Spleen (tissue), 11 donors: ENCODE measurements at regions not wholly inside any gene's neighbourhood (a gene's known extent, or its start where the extent isn't known, plus 50 kb on each side); places are given as distances from the start of the nearest gene placed in this dataset.

ENCODE experiments used
- DNase-seq: peaks from one replicate; pipeline ENCODE4 v3.0.0-alpha.2; 2020
- H3K27ac ChIP-seq, 8 donors: fragments of 200-600 bp; sonication (generic) in 7 of 8; 1 replicate in 4 of 8; 2 replicates in 4 of 8; pipeline versions ENCODE4 v1.5.0 to v1.8.0; 2016 to 2021; ENCODE audit warnings: inconsistent platforms in 4 of 8, mild to moderate bottlenecking in 4 of 8, moderate library complexity in 1 of 8
- H3K27me3 ChIP-seq, 7 donors: fragments of 200-600 bp; sonication (generic) in 6 of 7; replicated peaks in 1 of 7; 1 replicate in 4 of 7; 2 replicates in 3 of 7; pipeline versions ENCODE4 v1.5.0 to v1.8.0; 2016 to 2021; ENCODE audit warnings: inconsistent platforms in 3 of 7, mild to moderate bottlenecking in 1 of 7
- H3K36me3 ChIP-seq, 6 donors: fragments of 200-600 bp; sonication (generic) in 5 of 6; 1 replicate in 4 of 6; 2 replicates in 2 of 6; pipeline versions ENCODE4 v1.5.0 to v1.8.0; 2016 to 2021; ENCODE audit warnings: inconsistent platforms in 2 of 6
- H3K4me1 ChIP-seq, 6 donors: fragments of 200-600 bp; sonication (generic) in 5 of 6; 1 replicate in 3 of 6; 2 replicates in 3 of 6; pipeline versions ENCODE4 v1.5.0 to v1.8.0; 2016 to 2021; ENCODE audit warnings: inconsistent platforms in 3 of 6
- H3K4me3 ChIP-seq, 8 donors: fragments of 200-600 bp; sonication (generic) in 7 of 8; 1 replicate in 4 of 8; 2 replicates in 4 of 8; pipeline versions ENCODE4 v1.5.0 to v1.8.0; 2016 to 2021; ENCODE audit warnings: inconsistent platforms in 4 of 8, mild to moderate bottlenecking in 4 of 8, moderate library complexity in 2 of 8
- H3K9me3 ChIP-seq, 8 donors: fragments of 200-600 bp; sonication (generic) in 7 of 8; 1 replicate in 4 of 8; 2 replicates in 4 of 8; pipeline versions ENCODE4 v1.5.0 to v1.8.0; 2016 to 2021; ENCODE audit warnings: inconsistent platforms in 4 of 8
- POLR2A ChIP-seq, 3 donors: fragments of 450-650 bp; IDR thresholded peaks; one replicate each; pipeline ENCODE4 v1.5.1; 2017; ENCODE audit warnings: antibody characterized with exemption in 3 of 3, mild to moderate bottlenecking in 1 of 3
- POLR2AphosphoS5 ChIP-seq, 3 donors: sonication (generic); formaldehyde crosslinking; IDR thresholded peaks; one replicate each; pipeline ENCODE4 v1.5.1; 2017; ENCODE audit warnings: antibody characterized with exemption in 3 of 3
- WGBS, 5 donors: extraction: QIAGEN DNeasy Blood & Tissue Kit in 3 of 5; methylation state at CpG; one replicate each; pipeline versions ENCODE4 v1.1.5 to v1.1.7; 2013 to 2018; 5-methylcytosine and 5-hydroxymethylcytosine counted together
- intact Hi-C: fragments of 100-400 bp; cut with DNase I; formaldehyde crosslinking; loops from one replicate; pipeline ENCODE4 v1.15.0; 2023; ENCODE audit warnings: low total_unique reads
- TF ChIP-seq, protein P1 (sequence below), 11 experiments: fragments of 200-600 bp in 7 of 11; fragments of 450-650 bp in 4 of 11; sonication (generic) in 4 of 11; IDR thresholded peaks in 8 of 11; conservative IDR thresholded peaks in 3 of 11; 1 replicate in 7 of 11; 2 replicates in 4 of 11; pipeline versions ENCODE4 v1.4.0 to v1.8.0; 2016 to 2021; ENCODE audit warnings: antibody characterized with exemption in 11 of 11, inconsistent platforms in 4 of 11, mild to moderate bottlenecking in 1 of 11
- donor health status: healthy with polysubstance abuse.
- donor health status: DM: no; HTN: no; CAD: no; lungs with moderate emphysema.
- donor health status: DM: no; HTN: no; CAD: no.
- donor health status: Bipolar disorder and iron deficiency.
- donor health status: healthy.
- donor health status: DM: no; HTN: no; CAD: no.
- donor health status: DM: yes; HTN: yes; CAD: no.

DNA sequence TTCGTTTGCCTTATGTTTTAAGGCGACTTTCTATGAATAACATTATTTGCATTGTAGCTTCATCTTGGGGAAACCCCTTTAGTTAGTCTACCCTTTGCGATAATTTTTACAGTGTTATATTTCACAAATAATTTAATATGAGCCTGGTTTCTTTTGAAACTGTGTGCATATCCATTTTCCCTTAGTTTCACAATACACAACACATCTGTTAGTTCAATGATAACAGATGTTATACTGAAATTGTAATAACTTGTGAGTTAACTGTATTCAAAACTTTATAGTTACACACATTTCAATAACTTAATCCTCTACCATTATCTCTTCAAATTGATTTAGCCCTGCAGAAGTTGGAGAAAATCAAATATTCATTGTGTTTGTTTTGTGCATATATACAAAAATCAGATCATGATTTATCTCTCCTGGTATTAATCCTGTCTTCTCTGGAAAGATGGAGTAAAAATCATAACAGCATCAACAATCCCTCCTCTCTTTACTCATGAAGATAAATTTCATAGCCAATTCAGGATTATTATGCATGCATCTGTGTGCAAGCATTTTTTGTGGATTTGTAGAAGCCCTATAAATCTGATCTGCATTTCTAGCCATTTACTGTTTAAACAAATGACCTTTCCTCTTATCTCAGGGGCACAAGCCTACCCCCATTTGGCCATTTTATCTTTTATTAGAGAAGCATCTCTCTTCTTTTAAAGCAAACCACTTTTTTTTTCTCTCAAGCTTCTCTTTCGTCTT lies 304.0 kb downstream of the VPS13C start:
- intact Hi-C loops: no loop called here

DNA sequence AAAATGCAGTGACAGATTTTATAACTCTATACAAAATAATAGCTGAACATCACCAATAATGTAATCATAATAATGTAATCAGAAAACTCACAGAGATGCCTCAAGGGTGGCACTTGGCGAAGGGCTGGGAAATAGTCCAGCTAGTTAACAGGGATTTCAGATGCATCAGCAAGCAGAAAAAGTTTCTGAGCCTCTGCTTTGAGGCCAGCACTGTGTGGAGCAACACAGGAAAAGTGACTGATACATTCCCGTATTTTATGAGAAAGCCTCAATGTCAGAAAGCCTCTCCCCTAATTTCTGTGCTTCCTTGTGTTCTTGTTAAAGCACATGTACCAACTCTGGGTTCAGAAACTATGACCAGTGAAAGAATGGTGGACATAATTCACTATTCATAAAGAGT lies 304.8 kb downstream of the VPS13C start:
- Histone ChIP-seq H3K27me3 (peaks cover 0 to 5% (median 0%) of the 10 kb centered on the region in 7 donors), H3K36me3 (no peaks in the 10 kb centered on the region), H3K4me3 (no peak overlapping the region), H3K4me1 (no peaks in the 10 kb centered on the region), H3K9me3 (no peaks in the 10 kb centered on the region), H3K27ac (no peak overlapping the region)
- intact Hi-C loops: no loop called here
- 68 to 82% (median 72%) methylated on average over 2 of the region's 2 CpGs for WGBS, 5 donors
- TF ChIP-seq POLR2A (IDR thresholded peaks at IDR 0.05): no peak
- TF ChIP-seq POLR2AphosphoS5 (IDR thresholded peaks at IDR 0.05): no peak
- TF ChIP-seq, protein P1, sequence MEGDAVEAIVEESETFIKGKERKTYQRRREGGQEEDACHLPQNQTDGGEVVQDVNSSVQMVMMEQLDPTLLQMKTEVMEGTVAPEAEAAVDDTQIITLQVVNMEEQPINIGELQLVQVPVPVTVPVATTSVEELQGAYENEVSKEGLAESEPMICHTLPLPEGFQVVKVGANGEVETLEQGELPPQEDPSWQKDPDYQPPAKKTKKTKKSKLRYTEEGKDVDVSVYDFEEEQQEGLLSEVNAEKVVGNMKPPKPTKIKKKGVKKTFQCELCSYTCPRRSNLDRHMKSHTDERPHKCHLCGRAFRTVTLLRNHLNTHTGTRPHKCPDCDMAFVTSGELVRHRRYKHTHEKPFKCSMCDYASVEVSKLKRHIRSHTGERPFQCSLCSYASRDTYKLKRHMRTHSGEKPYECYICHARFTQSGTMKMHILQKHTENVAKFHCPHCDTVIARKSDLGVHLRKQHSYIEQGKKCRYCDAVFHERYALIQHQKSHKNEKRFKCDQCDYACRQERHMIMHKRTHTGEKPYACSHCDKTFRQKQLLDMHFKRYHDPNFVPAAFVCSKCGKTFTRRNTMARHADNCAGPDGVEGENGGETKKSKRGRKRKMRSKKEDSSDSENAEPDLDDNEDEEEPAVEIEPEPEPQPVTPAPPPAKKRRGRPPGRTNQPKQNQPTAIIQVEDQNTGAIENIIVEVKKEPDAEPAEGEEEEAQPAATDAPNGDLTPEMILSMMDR (IDR thresholded peaks at IDR 0.05 in 8 of 11, conservative IDR thresholded peaks at IDR 0.05 in 3 of 11): no peak
- no peak for DNase-seq

More for the DNA sequence above, 304.0 kb downstream of the VPS13C start:
- no peak for DNase-seq
- no peak overlapping the region for H3K27ac ChIP-seq
- 80 to 93% (median 88%) methylated on average over 4 of the region's 4 CpGs for WGBS, 5 donors
- H3K9me3 ChIP-seq: no peaks in the 10 kb centered on the region
- H3K4me3 ChIP-seq: no peak overlapping the region
- TF ChIP-seq, protein P1 (IDR thresholded peaks at IDR 0.05 in 8 of 11, conservative IDR thresholded peaks at IDR 0.05 in 3 of 11): no peak
- TF ChIP-seq POLR2A (IDR thresholded peaks at IDR 0.05) (no peak), POLR2AphosphoS5 (IDR thresholded peaks at IDR 0.05) (no peak)
- H3K36me3 ChIP-seq: no peaks in the 10 kb centered on the region
- H3K27me3 ChIP-seq: peaks cover 0 to 5% (median 0%) of the 10 kb centered on the region in 7 donors
- H3K4me1 ChIP-seq: no peaks in the 10 kb centered on the region

DNA sequence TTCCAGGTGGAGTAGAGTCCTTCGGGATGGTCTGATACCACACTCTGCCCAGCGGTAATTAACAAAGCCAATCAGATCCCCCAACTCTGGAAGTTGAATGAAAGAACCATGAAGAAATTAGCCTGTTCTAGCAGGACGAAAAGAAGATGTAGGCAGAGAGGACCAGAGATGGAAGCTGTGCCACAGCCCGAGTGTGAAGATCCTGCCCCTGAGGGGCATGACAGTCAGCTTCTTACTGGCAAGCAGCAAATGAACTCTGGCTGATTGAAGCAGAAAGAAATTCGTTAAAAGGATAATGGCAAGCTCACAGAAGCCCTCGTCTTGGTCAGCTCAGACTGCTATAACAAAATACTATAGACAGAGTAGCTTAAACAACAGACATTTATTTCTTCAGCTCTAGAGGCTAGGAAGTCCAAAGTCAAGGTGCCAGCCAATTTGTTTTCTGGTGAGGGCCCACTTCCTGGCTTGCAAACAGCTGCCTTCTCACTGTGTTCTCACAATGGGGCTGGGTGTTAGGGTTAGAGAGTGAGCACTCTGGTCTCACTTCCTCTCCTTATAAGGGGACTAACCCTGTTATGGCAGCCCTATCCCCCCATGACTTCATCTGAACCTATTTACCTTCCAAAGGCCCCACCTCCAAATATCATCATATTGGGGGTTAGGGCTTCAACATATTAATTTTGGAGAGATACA lies 307.1 kb downstream of the VPS13C start:
- no peak overlapping the region for H3K4me3 ChIP-seq
- no peak overlapping the region for H3K27ac ChIP-seq
- H3K27me3 ChIP-seq: no peaks in the 10 kb centered on the region
- no peak for TF ChIP-seq POLR2AphosphoS5 (IDR thresholded peaks at IDR 0.05)
- TF ChIP-seq, protein P1 (IDR thresholded peaks at IDR 0.05 in 8 of 11, conservative IDR thresholded peaks at IDR 0.05 in 3 of 11): no peak
- no peak for TF ChIP-seq POLR2A (IDR thresholded peaks at IDR 0.05)
- H3K4me1 ChIP-seq: no peaks in the 10 kb centered on the region
- DNase-seq: no peak
- H3K36me3 ChIP-seq: no peaks in the 10 kb centered on the region
- 82 to 88% (median 87%) methylated on average over 6 of the region's 6 CpGs for WGBS, 5 donors
- intact Hi-C loops: no loop called here
- no peaks in the 10 kb centered on the region for H3K9me3 ChIP-seq

DNA sequence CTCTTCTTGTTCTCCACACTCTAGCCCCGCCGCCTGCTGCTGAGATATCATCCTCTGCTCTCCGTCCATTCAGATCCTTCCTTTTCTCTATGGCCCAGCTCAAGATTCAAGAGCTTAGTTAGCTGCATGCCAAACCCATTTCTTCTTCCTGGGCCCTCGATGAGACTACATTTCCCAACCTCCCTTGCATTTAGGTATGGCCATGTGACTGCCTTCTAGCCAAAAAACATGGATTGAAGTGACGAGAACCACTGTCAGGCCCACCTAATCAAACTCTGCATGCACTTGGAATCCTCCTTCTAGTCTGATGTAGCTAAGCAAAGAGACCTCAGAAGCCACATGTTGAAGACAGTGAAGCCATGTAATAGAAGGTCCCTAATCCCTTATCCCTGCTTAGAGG lies 308.2 kb downstream of the VPS13C start:
- no peak for TF ChIP-seq POLR2A (IDR thresholded peaks at IDR 0.05)
- 75 to 86% (median 78%) methylated on average over 5 of the region's 5 CpGs for WGBS, 5 donors
- H3K27ac ChIP-seq: no peak overlapping the region
- no peak for DNase-seq
- H3K4me3 ChIP-seq: no peak overlapping the region
- intact Hi-C loops: no loop called here
- no peaks in the 10 kb centered on the region for H3K4me1 ChIP-seq
- H3K36me3 ChIP-seq: no peaks in the 10 kb centered on the region
- no peaks in the 10 kb centered on the region for H3K9me3 ChIP-seq
- H3K27me3 ChIP-seq: no peaks in the 10 kb centered on the region
